Activated T-helper 1 cell treated with anti-CD3 and anti-CD28 coated beads, Interleukin-2, amount 50 U/mL, for 16 hours (primary cell): ENCODE measurements at regions not wholly inside any gene's neighbourhood (a gene's known extent, or its start where the extent isn't known, plus 50 kb on each side); places are given as distances from the start of the nearest gene placed in this dataset.
"Not testable (repeated sequence)": the region's sequence is repeated elsewhere in the genome, so short reads cannot be mapped to it uniquely, and the experiment has no call there.

Experiments
- DNase-seq, 2 donors: peaks; one replicate each; pipeline ENCODE4 v3.0.0-alpha.2; 2020; ENCODE audit warnings: low read depth in 1 of 2, low spot score in 1 of 2

- DNase-seq: no peak
Observed at GRCh38 chr10:25707976-25708671, 225.9 kb upstream of the MYO3A start.

DNA sequence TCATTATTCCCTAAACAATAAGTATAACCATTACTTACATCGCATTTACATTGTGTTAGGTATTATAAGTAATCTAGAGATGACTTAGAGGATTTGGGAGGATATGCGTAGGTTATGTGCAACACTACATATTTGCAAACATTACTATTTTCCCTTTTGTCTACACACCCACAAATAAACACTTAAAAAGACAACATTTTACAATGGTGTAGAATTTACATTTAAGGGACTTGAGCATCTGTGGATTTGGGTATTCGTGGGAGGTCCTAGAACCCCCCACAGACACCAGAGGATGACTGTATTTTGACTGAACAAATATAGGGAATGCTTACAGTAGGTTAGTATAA lies 220.2 kb upstream of the MYO3A start:
- DNase-seq: no peak

DNA sequence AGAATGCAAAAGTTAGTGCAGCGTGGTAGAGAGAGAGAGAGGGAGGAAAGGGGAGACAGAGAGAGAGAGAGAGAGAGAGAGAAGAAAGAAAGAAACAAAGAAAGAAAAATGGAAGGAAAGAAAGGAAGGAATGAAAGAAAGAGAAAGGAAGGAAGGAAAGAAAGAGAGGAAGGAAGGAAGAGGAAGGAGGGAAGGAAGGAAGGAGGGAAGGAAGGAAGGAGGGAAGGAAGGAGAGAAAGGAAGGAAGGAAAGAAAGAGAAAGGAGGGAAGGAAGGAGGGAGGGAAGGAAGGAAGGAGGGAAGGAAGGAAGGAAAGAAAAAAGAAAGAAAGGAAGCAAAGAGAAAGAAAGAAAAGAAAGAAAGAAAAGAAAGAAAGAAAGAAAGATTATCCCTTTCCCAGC lies 209.8 kb upstream of the MYO3A start:
- no peak for DNase-seq

GRCh38 chr10:25725917-25726716 lies 207.9 kb upstream of the MYO3A start:
- DNase-seq: no peak

DNA sequence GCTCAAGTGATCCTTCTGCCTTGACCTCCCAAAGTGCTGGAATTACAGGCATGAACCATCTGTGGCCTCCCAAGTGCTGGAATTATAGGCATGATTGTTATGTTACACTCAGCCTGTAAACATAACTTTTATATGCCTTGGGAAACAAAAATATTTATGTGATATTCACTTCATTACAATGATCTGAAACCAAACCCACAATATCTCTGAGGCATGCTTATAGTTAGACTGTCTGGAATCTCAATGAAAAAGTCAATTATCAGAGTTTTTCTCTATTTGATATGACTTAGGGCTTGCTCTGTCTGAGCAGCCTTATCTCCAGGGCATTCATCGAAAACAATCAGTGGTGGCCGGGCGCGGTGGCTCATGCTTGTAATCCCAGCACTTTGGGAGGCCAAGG lies 195.3 kb upstream of the MYO3A start:
- DNase-seq: no peak

DNA sequence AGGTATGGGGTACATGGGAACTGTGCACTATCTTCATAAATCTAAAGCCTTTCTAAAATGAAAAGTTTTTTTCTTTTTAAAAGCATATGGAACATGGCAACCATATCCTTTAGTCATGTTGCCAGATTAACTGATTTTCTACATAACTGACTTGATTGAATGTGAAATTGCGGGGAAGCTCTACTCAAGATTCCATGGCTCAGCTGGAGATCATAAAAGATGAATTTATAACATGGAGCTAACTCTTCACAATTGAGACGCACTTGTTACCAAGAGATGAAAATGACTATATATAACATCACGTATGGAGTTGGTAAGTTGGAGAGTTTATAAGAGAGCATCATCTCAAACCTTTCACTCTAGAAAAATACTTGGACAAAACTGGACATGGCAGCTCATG lies 190.2 kb upstream of the MYO3A start:
- no peak for DNase-seq

DNA sequence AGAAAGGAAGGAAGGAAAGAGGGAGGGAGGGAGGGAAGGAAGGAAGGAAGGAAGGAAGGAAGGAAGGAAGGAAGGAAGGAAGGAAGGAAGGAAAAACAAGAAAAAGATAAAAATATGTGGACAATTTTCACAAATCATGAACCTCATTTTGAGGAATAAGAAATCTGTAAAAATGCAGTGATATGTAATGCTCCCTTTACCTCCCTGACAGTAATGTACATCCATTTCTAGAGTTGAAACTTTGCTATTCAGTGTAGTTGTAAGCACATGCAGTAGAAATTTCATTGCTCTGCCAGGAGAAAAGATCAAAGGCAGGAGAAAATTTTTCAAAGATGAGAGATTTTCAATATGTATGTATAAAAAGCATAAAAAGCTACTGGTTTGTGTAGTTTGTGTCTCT lies 189.5 kb upstream of the MYO3A start:
- no peak for DNase-seq

DNA sequence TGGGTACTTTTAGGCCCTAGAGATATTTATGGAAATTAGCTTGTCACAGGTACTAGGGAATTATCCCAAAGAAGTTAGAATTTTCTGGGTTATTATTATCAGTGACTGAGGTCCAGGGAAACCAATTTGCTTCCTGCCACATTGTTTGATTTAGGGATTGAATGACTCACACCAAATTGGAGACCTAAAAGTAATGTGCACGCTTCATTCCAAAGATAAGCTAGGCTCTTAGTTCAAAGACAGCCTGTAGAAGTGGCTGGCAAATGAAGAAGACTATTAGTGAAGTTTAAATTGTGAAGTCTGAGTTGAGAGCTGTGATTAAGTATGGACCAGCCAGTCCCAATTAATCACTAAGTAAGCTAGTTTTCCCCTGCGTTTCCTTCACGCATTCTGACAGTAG lies 188.1 kb upstream of the MYO3A start:
- DNase-seq: no peak

- DNase-seq: no peak
Observed at GRCh38 chr10:25747084-25747483, 186.9 kb upstream of the MYO3A start.

- no peak for DNase-seq
Observed at GRCh38 chr10:25748509-25748908, 185.5 kb upstream of the MYO3A start.

GRCh38 chr10:25753776-25754175 lies 180.3 kb upstream of the MYO3A start:
- DNase-seq: no peak

- not testable (repeated sequence) for DNase-seq
Observed at GRCh38 chr10:25755874-25756273, 178.2 kb upstream of the MYO3A start.

GRCh38 chr10:25756784-25757183 lies 177.2 kb upstream of the MYO3A start:
- DNase-seq: no peak

- no peak for DNase-seq
Observed at GRCh38 chr10:25758041-25758457, 176.0 kb upstream of the MYO3A start.

DNA sequence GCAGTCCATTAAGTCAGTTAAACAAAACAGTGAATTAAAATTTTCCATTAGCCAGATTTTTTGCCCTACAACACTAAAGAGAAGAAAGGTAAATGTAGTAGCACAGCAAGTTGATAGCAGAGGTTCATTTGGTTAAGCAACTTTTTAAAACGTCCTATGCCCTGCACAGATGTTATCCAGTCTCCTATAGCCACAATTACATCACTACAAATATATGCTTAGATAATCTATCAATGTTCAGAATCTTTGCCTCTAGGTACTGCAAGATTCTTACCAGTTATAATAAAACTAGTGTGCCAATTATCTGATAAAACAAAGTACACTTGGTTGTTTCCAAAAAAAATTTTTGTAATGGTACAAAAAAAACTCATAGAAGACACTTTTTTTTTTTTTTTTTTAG lies 175.5 kb upstream of the MYO3A start:
- no peak for DNase-seq

- DNase-seq: no peak
Observed at GRCh38 chr10:25761937-25762336, 172.1 kb upstream of the MYO3A start.

DNA sequence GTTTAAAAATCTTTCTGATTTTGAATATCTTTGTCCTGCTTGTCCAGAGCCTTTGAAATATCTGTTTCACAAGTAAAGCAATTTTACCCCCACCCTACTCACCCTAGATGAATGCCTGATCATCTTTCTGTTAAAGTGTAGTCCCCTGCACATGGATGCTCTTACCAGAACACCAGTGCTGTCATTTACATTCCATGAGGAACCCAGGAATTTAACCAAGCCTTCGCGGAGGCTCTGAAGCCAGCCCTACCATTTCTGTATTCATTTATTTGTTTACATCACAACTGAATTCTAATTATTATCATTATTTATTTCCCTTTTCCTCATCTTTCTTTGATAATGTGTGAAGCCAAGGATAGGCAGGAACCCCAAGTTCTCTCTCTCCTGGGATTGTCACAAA lies 167.8 kb upstream of the MYO3A start:
- no peak for DNase-seq

DNA sequence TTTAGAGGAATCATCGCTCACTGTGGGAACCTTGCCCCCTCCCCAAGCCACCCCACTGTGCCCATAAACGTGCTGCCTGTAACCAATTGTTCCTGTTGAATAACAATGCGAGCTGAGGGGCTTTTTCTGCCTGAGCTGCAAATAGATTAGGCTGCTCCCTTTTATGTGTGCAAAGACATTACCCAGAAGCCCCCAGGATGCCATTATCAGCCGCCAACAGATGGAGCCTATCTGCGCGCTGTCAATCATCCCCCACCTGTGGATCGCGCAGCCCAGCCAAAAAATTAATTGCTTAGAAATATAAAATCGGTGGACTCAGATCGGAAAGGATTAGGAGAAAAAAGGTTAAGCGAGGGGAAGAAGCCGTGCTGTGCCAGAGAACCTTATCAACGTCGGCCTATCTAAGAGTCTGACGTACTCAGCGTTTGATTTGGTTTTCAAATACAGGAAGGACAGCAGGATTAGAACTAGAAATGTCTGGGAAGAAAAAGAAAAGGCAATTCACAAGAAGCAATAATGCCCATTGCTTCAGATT lies 167.3 kb upstream of the MYO3A start:
- DNase-seq: no peak

- DNase-seq: no peak
Observed at GRCh38 chr10:25768167-25768566, 165.9 kb upstream of the MYO3A start.

- no peak for DNase-seq
Observed at GRCh38 chr10:25778646-25779045, 155.4 kb upstream of the MYO3A start.

DNA sequence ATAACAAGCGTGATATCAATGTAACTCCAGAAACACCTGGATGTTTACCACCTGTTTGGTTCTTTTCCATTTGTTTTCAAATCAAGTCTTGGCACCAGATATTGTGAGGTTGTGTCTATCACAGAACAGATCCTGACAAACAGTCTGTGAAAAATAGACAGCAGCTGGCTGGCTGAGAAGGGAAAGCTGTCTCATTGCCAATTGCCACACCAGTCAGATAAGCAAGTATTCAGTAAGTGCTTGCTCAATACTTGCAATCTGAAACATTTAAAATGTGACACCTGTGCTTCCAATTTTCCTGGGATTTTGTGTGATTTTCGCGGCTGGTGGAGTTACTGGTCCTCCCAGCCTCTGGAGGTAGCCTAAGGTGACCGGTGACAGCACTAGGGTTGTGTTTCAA lies 147.9 kb upstream of the MYO3A start:
- no peak for DNase-seq

- no peak for DNase-seq
Observed at GRCh38 chr10:25786899-25787298, 147.1 kb upstream of the MYO3A start.
